ENCODE measurements at regions not wholly inside any gene's neighbourhood (a gene's known extent, or its start where the extent isn't known, plus 50 kb on each side); places are given as distances from the start of the nearest gene placed in this dataset.

GRCh38 chr4:83870328-83870950 is 334.5 kb downstream of the GPAT3 start:
- no peak for TF ChIP-seq CTCF (conservative IDR thresholded peaks at IDR 0.05; ENCODE audit: low read depth, low read length)
- TF ChIP-seq CEBPB (IDR thresholded peaks at IDR 0.05; ENCODE audit: low read depth, low read length), result no peak
- TF ChIP-seq, protein P1, sequence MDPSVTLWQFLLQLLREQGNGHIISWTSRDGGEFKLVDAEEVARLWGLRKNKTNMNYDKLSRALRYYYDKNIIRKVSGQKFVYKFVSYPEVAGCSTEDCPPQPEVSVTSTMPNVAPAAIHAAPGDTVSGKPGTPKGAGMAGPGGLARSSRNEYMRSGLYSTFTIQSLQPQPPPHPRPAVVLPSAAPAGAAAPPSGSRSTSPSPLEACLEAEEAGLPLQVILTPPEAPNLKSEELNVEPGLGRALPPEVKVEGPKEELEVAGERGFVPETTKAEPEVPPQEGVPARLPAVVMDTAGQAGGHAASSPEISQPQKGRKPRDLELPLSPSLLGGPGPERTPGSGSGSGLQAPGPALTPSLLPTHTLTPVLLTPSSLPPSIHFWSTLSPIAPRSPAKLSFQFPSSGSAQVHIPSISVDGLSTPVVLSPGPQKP (IDR thresholded peaks at IDR 0.05; ENCODE audit: borderline replicate concordance, low read depth, low read length), result no peak
- TF ChIP-seq POLR2A (IDR thresholded peaks at IDR 0.05; ENCODE audit: low read depth, low read length), result no peak
- no peak for TF ChIP-seq BHLHE40 (IDR thresholded peaks at IDR 0.05; ENCODE audit: low read depth, low read length)
- no peak for TF ChIP-seq MAFK (IDR thresholded peaks at IDR 0.05; ENCODE audit: low read depth, low read length)
- no peak for TF ChIP-seq RFX5 (IDR thresholded peaks at IDR 0.05; ENCODE audit: low read depth, low read length)
- TF ChIP-seq NFE2L2 (IDR thresholded peaks at IDR 0.05; ENCODE audit: low read depth, low read length), result no peak
- TF ChIP-seq SMC3 (IDR thresholded peaks at IDR 0.05; ENCODE audit: low read depth, low read length), result no peak
- TF ChIP-seq, protein P2, sequence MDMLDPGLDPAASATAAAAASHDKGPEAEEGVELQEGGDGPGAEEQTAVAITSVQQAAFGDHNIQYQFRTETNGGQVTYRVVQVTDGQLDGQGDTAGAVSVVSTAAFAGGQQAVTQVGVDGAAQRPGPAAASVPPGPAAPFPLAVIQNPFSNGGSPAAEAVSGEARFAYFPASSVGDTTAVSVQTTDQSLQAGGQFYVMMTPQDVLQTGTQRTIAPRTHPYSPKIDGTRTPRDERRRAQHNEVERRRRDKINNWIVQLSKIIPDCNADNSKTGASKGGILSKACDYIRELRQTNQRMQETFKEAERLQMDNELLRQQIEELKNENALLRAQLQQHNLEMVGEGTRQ (IDR thresholded peaks at IDR 0.05; ENCODE audit: low read depth, low read length), result no peak
- TF ChIP-seq RCOR1 (IDR thresholded peaks at IDR 0.05; ENCODE audit: insufficient replicate concordance, low read length), result no peak
- no peak for TF ChIP-seq MXI1 (IDR thresholded peaks at IDR 0.05; ENCODE audit: borderline replicate concordance, low read depth, low read length)
- no peak for TF ChIP-seq RAD21 (IDR thresholded peaks at IDR 0.05; ENCODE audit: low read length)
- TF ChIP-seq CHD1 (IDR thresholded peaks at IDR 0.05; ENCODE audit: low read depth, low read length), result no peak

Measured in IMR-90 (cell line).